Right cardiac atrium (tissue), 5 donors: ENCODE measurements at regions not wholly inside any gene's neighbourhood (a gene's known extent, or its start where the extent isn't known, plus 50 kb on each side); places are given as distances from the start of the nearest gene placed in this dataset.
"Not testable (repeated sequence)": the region's sequence is repeated elsewhere in the genome, so short reads cannot be mapped to it uniquely, and the experiment has no call there.

Experiments
- ATAC-seq, 2 donors: fragments of 200-7000 bp; cut with Tn5 transposase; one replicate each; pipeline versions ENCODE4 v1.8.0 to v1.9.1; 2020; ENCODE audit warnings: moderate library complexity in 2 of 2, mild to moderate bottlenecking in 1 of 2
- DNase-seq, 3 donors: peaks; one replicate each; pipeline ENCODE4 v3.0.0-alpha.2; 2020
- H3K27ac ChIP-seq: one replicate; pipeline ENCODE4 v1.5.1; 2013; ENCODE audit warnings: mild to moderate bottlenecking, low read length, control low read depth, moderate library complexity
- H3K27me3 ChIP-seq: one replicate; pipeline ENCODE4 v1.6.1; 2013; ENCODE audit not compliant: control insufficient read depth, insufficient read depth
- H3K4me1 ChIP-seq: one replicate; pipeline ENCODE4 v1.6.1; 2013; ENCODE audit warnings: low read length; ENCODE audit not compliant: control insufficient read depth, insufficient read depth
- H3K4me3 ChIP-seq: one replicate; pipeline ENCODE4 v1.5.1; 2013; ENCODE audit warnings: low read length, control low read depth
- H3K9me3 ChIP-seq: one replicate; pipeline ENCODE4 v1.6.1; 2013; ENCODE audit warnings: low read length; ENCODE audit not compliant: control insufficient read depth
- WGBS: extraction: QIAGEN DNeasy Blood & Tissue Kit; methylation state at CpG from one replicate; pipeline ENCODE4 v1.1.7; 2013; 5-methylcytosine and 5-hydroxymethylcytosine counted together
- intact Hi-C, 4 donors: fragments of 100-400 bp; cut with DNase I; formaldehyde crosslinking; loops; one replicate each; pipeline versions ENCODE4 v1.11.0 to v1.14.0; 2022 to 2023
- donor health status: healthy with polysubstance abuse.
- donor health status: DM: no; HTN: yes; CAD: no.
- donor health status: DM: no; HTN: no; CAD: no.
- donor health status: DM: no; HTN: yes; CAD: no; lungs with severe emphysema.
- donor health status: DM: yes; HTN: yes; CAD: no.

GRCh38 chr15:24518772-24519171, 156.8 kb upstream of the NPAP1 start:
- 63% methylated on average over 3 of the region's 4 CpGs for WGBS
- DNase-seq = not testable (repeated sequence)

GRCh38 chr15:24531235-24531634, 144.3 kb upstream of the NPAP1 start:
- intact Hi-C loops, H3K27ac ChIP-seq, H3K4me1 ChIP-seq, H3K27me3 ChIP-seq, DNase-seq, H3K4me3 ChIP-seq, ATAC-seq, H3K9me3 ChIP-seq: not testable (repeated sequence)
- 50% methylated on average over 3 of the region's 3 CpGs for WGBS

More at GRCh38 chr15:24518772-24519171, 156.8 kb upstream of the NPAP1 start:
- ATAC-seq, H3K9me3 ChIP-seq, H3K27ac ChIP-seq, intact Hi-C loops, H3K4me1 ChIP-seq, H3K4me3 ChIP-seq, H3K27me3 ChIP-seq: not testable (repeated sequence)

GRCh38 chr15:24534032-24534431, 141.5 kb upstream of the NPAP1 start:
- H3K27me3 ChIP-seq, H3K27ac ChIP-seq, DNase-seq, H3K9me3 ChIP-seq, H3K4me1 ChIP-seq, intact Hi-C loops, ATAC-seq, H3K4me3 ChIP-seq: not testable (repeated sequence)
- 70% methylated on average over 1 of the region's 1 CpG for WGBS

- 82% methylated on average over 5 of the region's 5 CpGs for WGBS
- intact Hi-C loops, H3K27me3 ChIP-seq, H3K27ac ChIP-seq, DNase-seq, H3K4me1 ChIP-seq, H3K4me3 ChIP-seq, ATAC-seq, H3K9me3 ChIP-seq: not testable (repeated sequence)
These were observed 118.3 kb upstream of the NPAP1 start for GRCh38 chr15:24557281-24557680.

- WGBS = 65% methylated on average over 4 of the region's 4 CpGs
- Histone ChIP-seq H3K9me3 (no peaks in the 10 kb centered on the region), H3K27ac (no peak overlapping the region), H3K4me1 (no peaks in the 10 kb centered on the region), H3K4me3 (no peak overlapping the region), H3K27me3 (no peaks in the 10 kb centered on the region)
- ATAC-seq (no peak), DNase-seq (no peak)
- intact Hi-C loops = no loop called here
These were observed 67.9 kb upstream of the NPAP1 start for GRCh38 chr15:24607636-24608035.

GRCh38 chr15:24617646-24618045, 57.9 kb upstream of the NPAP1 start:
- no peak for DNase-seq
- WGBS = 39% methylated on average over 1 of the region's 1 CpG
- Histone ChIP-seq H3K4me1 (no peaks in the 10 kb centered on the region), H3K9me3 (no peaks in the 10 kb centered on the region), H3K27me3 (no peaks in the 10 kb centered on the region), H3K27ac (no peak overlapping the region), H3K4me3 (no peak overlapping the region)
- ATAC-seq = no peak
- intact Hi-C loops = no loop called here

- intact Hi-C loops = no loop called here
- 74% methylated on average over 3 of the region's 3 CpGs for WGBS
- H3K27me3 ChIP-seq = no peaks in the 10 kb centered on the region
- no peak overlapping the region for H3K4me3 ChIP-seq
- ATAC-seq (no peak), DNase-seq (no peak)
- H3K27ac ChIP-seq = no peak overlapping the region
- no peaks in the 10 kb centered on the region for H3K9me3 ChIP-seq
- no peaks in the 10 kb centered on the region for H3K4me1 ChIP-seq
These were observed 53.9 kb upstream of the NPAP1 start for GRCh38 chr15:24621630-24622215.
